Retinal pigment epithelial cell (primary cell): ENCODE measurements at regions not wholly inside any gene's neighbourhood (a gene's known extent, or its start where the extent isn't known, plus 50 kb on each side); places are given as distances from the start of the nearest gene placed in this dataset.

Experiments used
- DNase-seq: peaks from one replicate; pipeline ENCODE4 v3.0.0-alpha.2; 2010; ENCODE audit warnings: low read depth
- H3K4me3 ChIP-seq: 2 replicates; pipeline ENCODE4 v1.5.1; 2011; ENCODE audit warnings: mild to moderate bottlenecking, low read length, control low read depth, moderate library complexity
- TF ChIP-seq, protein P1 (sequence below): conservative IDR thresholded peaks from 2 replicates; pipeline ENCODE4 v1.5.1; 2011; ENCODE audit warnings: low read depth, low read length, control low read depth, inconsistent platforms

DNA sequence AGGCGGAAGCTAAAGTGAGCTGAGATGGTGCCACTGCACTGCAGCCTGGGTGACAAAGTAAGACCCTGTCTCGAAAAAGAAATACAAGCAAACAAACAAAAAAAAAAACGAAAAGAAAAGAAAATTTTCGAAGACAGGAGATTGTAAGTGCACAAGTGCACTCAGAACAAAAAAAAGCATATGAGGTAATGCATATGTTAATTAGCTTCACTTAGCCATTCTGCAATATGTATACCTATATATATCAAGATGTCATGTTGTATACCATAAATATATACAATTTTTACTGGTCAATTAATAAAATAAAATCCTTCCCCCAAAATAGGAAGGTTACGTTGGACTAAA, 127.5 kb downstream of the RIN2 start:
- TF ChIP-seq, protein P1, sequence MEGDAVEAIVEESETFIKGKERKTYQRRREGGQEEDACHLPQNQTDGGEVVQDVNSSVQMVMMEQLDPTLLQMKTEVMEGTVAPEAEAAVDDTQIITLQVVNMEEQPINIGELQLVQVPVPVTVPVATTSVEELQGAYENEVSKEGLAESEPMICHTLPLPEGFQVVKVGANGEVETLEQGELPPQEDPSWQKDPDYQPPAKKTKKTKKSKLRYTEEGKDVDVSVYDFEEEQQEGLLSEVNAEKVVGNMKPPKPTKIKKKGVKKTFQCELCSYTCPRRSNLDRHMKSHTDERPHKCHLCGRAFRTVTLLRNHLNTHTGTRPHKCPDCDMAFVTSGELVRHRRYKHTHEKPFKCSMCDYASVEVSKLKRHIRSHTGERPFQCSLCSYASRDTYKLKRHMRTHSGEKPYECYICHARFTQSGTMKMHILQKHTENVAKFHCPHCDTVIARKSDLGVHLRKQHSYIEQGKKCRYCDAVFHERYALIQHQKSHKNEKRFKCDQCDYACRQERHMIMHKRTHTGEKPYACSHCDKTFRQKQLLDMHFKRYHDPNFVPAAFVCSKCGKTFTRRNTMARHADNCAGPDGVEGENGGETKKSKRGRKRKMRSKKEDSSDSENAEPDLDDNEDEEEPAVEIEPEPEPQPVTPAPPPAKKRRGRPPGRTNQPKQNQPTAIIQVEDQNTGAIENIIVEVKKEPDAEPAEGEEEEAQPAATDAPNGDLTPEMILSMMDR = no peak
- no peak for DNase-seq
- H3K4me3 ChIP-seq = no peak overlapping the region

GRCh38 chr20:19885939-19886660, 128.0 kb downstream of the RIN2 start:
- no peak for DNase-seq

GRCh38 chr20:19886661-19887288, 128.7 kb downstream of the RIN2 start:
- TF ChIP-seq, protein P1 = no peak
- no peak overlapping the region for H3K4me3 ChIP-seq
- no peak for DNase-seq

More at GRCh38 chr20:19885939-19886660, 128.0 kb downstream of the RIN2 start:
- TF ChIP-seq, protein P1 = no peak
- H3K4me3 ChIP-seq = no peak overlapping the region

DNA sequence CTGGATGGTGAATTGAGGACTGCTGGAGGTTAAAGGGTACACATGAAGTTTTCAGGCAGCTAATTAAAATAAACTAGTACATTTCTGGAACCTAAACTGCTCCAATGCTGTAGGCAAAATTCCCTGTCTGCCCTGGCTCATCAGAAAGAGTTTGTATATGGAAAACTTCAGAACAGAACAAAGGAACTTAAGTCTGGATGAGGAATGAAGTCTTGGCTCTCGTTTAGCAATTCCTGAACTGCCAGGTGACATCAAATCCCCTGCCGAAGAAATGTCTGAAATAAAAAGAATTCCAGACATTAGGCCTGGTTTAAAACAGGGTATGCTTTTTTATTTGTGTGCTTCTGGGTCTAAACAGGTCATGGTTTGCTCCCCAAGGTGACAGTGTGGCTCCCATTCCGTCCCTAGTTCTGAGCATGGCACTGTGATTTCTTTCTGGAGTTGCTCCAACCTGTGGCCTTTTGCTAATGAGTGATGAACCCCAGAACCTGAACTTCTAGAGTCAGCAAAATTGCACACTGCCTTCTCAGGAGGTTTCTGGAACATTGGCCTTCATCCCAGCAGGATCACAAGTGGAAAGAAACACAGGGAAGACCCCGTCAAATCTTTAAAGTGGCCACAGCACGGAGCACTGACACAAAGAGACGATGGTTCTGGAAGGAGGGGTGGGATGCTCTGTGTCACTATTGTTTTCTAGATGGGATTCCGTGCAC, 129.4 kb upstream of the NAA20 start:
- TF ChIP-seq, protein P1 = no peak
- DNase-seq = no peak
- no peak overlapping the region for H3K4me3 ChIP-seq

- TF ChIP-seq, protein P1 = no peak
- H3K4me3 ChIP-seq = no peak overlapping the region
- no peak for DNase-seq
Observed at GRCh38 chr20:19888269-19888671, 128.9 kb upstream of the NAA20 start.

DNA sequence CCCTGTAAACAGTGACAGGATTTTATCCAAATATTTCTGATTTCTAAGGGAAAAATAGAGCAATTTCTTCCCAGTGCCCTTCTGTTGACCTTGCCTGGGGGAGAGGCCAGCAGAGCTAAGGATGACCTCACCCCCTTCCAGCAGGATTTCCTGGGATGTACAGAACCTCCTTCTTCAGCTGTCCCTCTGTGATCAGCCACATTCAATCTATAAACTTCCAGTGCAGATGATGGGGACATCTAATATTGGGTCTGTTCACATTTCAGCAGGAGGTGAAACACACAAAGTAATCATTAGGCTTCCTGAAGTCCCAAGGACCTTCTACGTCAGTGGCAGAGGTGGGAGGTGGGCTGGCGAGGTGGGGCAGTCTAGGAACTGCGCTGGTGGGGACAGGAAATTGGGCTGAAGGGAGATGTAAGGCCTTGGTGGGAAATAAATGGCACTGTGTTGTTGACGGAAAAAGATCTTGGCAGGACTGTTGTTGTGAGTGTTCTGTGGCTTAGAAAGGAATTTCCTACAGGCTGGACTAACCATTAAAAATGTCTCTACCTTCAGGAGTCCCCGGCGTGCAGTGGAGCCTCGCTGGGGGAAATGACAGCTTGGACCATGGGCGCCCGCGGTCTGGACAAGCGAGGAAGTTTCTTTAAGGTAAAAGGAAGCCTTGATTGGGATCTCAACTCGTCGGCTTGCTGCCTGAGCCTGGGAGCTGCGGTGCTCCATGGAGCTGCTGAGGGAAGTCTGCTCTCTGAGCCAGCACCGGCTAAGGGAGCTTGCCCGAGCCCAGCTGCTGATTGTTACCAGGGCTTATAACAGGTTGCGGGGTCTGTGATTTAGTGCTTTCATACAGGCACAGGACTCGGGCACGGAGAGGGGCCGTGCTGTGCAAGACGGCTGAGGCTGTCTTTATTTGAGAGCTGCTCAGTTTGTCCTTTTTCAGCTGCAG, 127.9 kb upstream of the NAA20 start:
- TF ChIP-seq, protein P1 = no peak
- H3K4me3 ChIP-seq = peak overlapping the region; percentile 28
- no peak for DNase-seq
